H9 (cell line): ENCODE measurements at regions not wholly inside any gene's neighbourhood (a gene's known extent, or its start where the extent isn't known, plus 50 kb on each side); places are given as distances from the start of the nearest gene placed in this dataset.

ENCODE experiments used
- DNase-seq: peaks from one replicate; pipeline ENCODE4 v3.0.0-alpha.2; 2017
- H2AFZ ChIP-seq: one replicate; pipeline ENCODE4 v1.6.1; 2013; ENCODE audit warnings: mild to moderate bottlenecking, low read length, control low read depth, moderate library complexity
- H2AK5ac ChIP-seq: 2 replicates; pipeline ENCODE4 v1.6.1; 2013; ENCODE audit warnings: low read length, control low read depth, mixed read lengths; ENCODE audit not compliant: insufficient read length
- H2BK120ac ChIP-seq: one replicate; pipeline ENCODE4 v1.6.1; 2013; ENCODE audit warnings: low read depth, mild to moderate bottlenecking, low read length, control low read depth, inconsistent platforms; ENCODE audit not compliant: poor library complexity, severe bottlenecking
- H2BK12ac ChIP-seq: 2 replicates; pipeline ENCODE4 v1.6.1; 2013; ENCODE audit warnings: low read length, control low read depth, mixed read lengths, low read depth; ENCODE audit not compliant: insufficient read length
- H2BK15ac ChIP-seq: 2 replicates; pipeline ENCODE4 v1.6.1; 2013; ENCODE audit warnings: low read depth, low read length, control low read depth
- H2BK20ac ChIP-seq: one replicate; pipeline ENCODE4 v1.6.1; 2013; ENCODE audit warnings: low read depth, mild to moderate bottlenecking, low read length, control low read depth, inconsistent platforms; ENCODE audit not compliant: poor library complexity, severe bottlenecking
- H2BK5ac ChIP-seq: 2 replicates; pipeline ENCODE4 v1.6.1; 2013; ENCODE audit warnings: low read length, control low read depth, mixed read lengths; ENCODE audit not compliant: insufficient read length
- H3K14ac ChIP-seq: 2 replicates; pipeline ENCODE4 v1.6.1; 2013; ENCODE audit warnings: low read length, control low read depth; ENCODE audit not compliant: insufficient read depth
- H3K18ac ChIP-seq: 2 replicates; pipeline ENCODE4 v1.6.1; 2013; ENCODE audit warnings: low read depth, mild to moderate bottlenecking, mixed read lengths, low read length, control low read depth; ENCODE audit not compliant: insufficient read length
- H3K23ac ChIP-seq: 2 replicates; pipeline ENCODE4 v1.6.1; 2013; ENCODE audit warnings: low read length, control low read depth, mixed read lengths, low read depth; ENCODE audit not compliant: insufficient read length
- H3K23me2 ChIP-seq: 2 replicates; pipeline ENCODE4 v1.6.1; 2013; ENCODE audit warnings: low read depth, mild to moderate bottlenecking, mixed read lengths, low read length, control low read depth; ENCODE audit not compliant: insufficient read length, poor library complexity, severe bottlenecking
- H3K27ac ChIP-seq: 2 replicates; pipeline ENCODE4 v1.5.1; 2013; ENCODE audit warnings: low read length, control low read depth, mixed read lengths, low read depth; ENCODE audit not compliant: insufficient read length
- H3K27me3 ChIP-seq: 2 replicates; pipeline ENCODE4 v1.6.1; 2013; ENCODE audit warnings: low read length, control low read depth, inconsistent platforms; ENCODE audit not compliant: insufficient read depth
- H3K4ac ChIP-seq: 2 replicates; pipeline ENCODE4 v1.6.1; 2013; ENCODE audit warnings: low read depth, mild to moderate bottlenecking, control low read depth, inconsistent platforms, low read length, moderate library complexity
- H3K4me1 ChIP-seq: 2 replicates; pipeline ENCODE4 v1.6.1; 2013; ENCODE audit warnings: low read length, control low read depth, inconsistent platforms; ENCODE audit not compliant: insufficient read depth
- H3K4me2 ChIP-seq: 2 replicates; pipeline ENCODE4 v1.6.1; 2013; ENCODE audit warnings: low read length, control low read depth, mixed read lengths; ENCODE audit not compliant: insufficient read length, insufficient read depth
- H3K56ac ChIP-seq: 2 replicates; pipeline ENCODE4 v1.6.1; 2013; ENCODE audit warnings: low read depth, mild to moderate bottlenecking, mixed read lengths, low read length, control low read depth; ENCODE audit not compliant: insufficient read length
- H3K79me1 ChIP-seq: 2 replicates; pipeline ENCODE4 v1.6.1; 2013; ENCODE audit warnings: low read depth, mild to moderate bottlenecking, moderate library complexity, low read length, control low read depth, inconsistent platforms; ENCODE audit not compliant: insufficient read depth, poor library complexity, severe bottlenecking
- H3K79me2 ChIP-seq: 2 replicates; pipeline ENCODE4 v1.6.1; 2013; ENCODE audit warnings: low read length, control low read depth, inconsistent platforms; ENCODE audit not compliant: insufficient read depth
- H3K9ac ChIP-seq: 2 replicates; pipeline ENCODE4 v1.6.1; 2013; ENCODE audit warnings: low read length, control low read depth, mixed read lengths; ENCODE audit not compliant: insufficient read length; ENCODE audit errors: extremely low read depth
- H3K9me3 ChIP-seq: one replicate; pipeline ENCODE4 v1.6.1; 2013; ENCODE audit warnings: low read depth, low read length, inconsistent platforms; ENCODE audit not compliant: control insufficient read depth
- H3T11ph ChIP-seq: one replicate; pipeline ENCODE4 v1.6.1; 2013; ENCODE audit warnings: mild to moderate bottlenecking, low read length, control low read depth, inconsistent platforms
- H4K20me1 ChIP-seq: one replicate; pipeline ENCODE4 v1.6.1; 2013; ENCODE audit not compliant: control insufficient read depth, insufficient read length, insufficient read depth
- H4K5ac ChIP-seq: 2 replicates; pipeline ENCODE4 v1.6.1; 2013; ENCODE audit warnings: low read depth, mild to moderate bottlenecking, mixed read lengths, low read length, control low read depth; ENCODE audit not compliant: insufficient read length
- H4K8ac ChIP-seq: replicated peaks from 2 replicates; pipeline ENCODE4 v1.6.1; 2013; ENCODE audit warnings: low read length, control low read depth, mixed read lengths, low read depth; ENCODE audit not compliant: insufficient read length
- H4K91ac ChIP-seq: 2 replicates; pipeline ENCODE4 v1.6.1; 2013; ENCODE audit warnings: low read depth, mild to moderate bottlenecking, moderate library complexity, mixed read lengths, low read length, control low read depth; ENCODE audit not compliant: insufficient read length
- H3K27ac Mint-ChIP-seq, 3 experiments: 2 replicates in 2 of 3; 3 replicates in 1 of 3; pipeline ENCODE4 v1.8.0; 2020 to 2021; ENCODE audit warnings: mixed read lengths in 3 of 3, mild to moderate bottlenecking in 1 of 3, moderate library complexity in 1 of 3
- H3K27me3 Mint-ChIP-seq: 2 replicates; pipeline ENCODE4 v1.8.0; 2021; ENCODE audit warnings: low read depth, mild to moderate bottlenecking, moderate library complexity, mixed read lengths
- H3K36me3 Mint-ChIP-seq, 3 experiments: 2 replicates in 2 of 3; 3 replicates in 1 of 3; pipeline ENCODE4 v1.8.0; 2020 to 2021; ENCODE audit warnings: low read depth in 3 of 3, mixed read lengths in 3 of 3; ENCODE audit not compliant: insufficient read depth in 1 of 3
- H3K4me1 Mint-ChIP-seq, 2 experiments: 2 replicates each; pipeline ENCODE4 v1.8.0; 2020; ENCODE audit warnings: mixed read lengths in 2 of 2
- H3K4me3 Mint-ChIP-seq, 2 experiments: 2 replicates in 1 of 2; 3 replicates in 1 of 2; pipeline ENCODE4 v1.8.0; 2020 to 2021; ENCODE audit warnings: mild to moderate bottlenecking in 2 of 2, mixed read lengths in 2 of 2, moderate library complexity in 1 of 2
- H3K9me3 Mint-ChIP-seq, 2 experiments: 2 replicates in 1 of 2; 3 replicates in 1 of 2; pipeline ENCODE4 v1.8.0; 2020; ENCODE audit warnings: mild to moderate bottlenecking in 2 of 2, mixed read lengths in 2 of 2, moderate library complexity in 1 of 2
- CTCF ChIP-seq: fragments of 200-600 bp; sonication (generic); conservative IDR thresholded peaks from 3 replicates; pipeline ENCODE4 v1.8.0; 2021; ENCODE audit warnings: antibody characterized with exemption, mild to moderate bottlenecking
- WGBS: extraction: QIAGEN DNeasy Blood & Tissue Kit; methylation state at CpG from one replicate; pipeline ENCODE4 v1.1.7; 2013; ENCODE audit warnings: missing lambda C conversion rate, low lambda C conversion rate, mixed read lengths; ENCODE audit not compliant: insufficient read length; ENCODE audit errors: extremely low coverage; 5-methylcytosine and 5-hydroxymethylcytosine counted together

- no peaks in the 10 kb centered on the region for H3K79me1 ChIP-seq
- H2AFZ ChIP-seq, result no peak overlapping the region
- H3K27ac Mint-ChIP-seq, result no peak overlapping the region
- no peak overlapping the region for H3K23ac ChIP-seq
- H2AK5ac ChIP-seq, result no peak overlapping the region
- no peak overlapping the region for H4K8ac ChIP-seq
- no peak overlapping the region for H2BK5ac ChIP-seq
- no peaks in the 10 kb centered on the region for H3K23me2 ChIP-seq
- H3K4me2 ChIP-seq, result no peak overlapping the region
- H3K4me3 Mint-ChIP-seq, result no peak overlapping the region
- H2BK120ac ChIP-seq, result no peak overlapping the region
- H3K9ac ChIP-seq, result no peak overlapping the region
- H3K27me3 ChIP-seq, result no peaks in the 10 kb centered on the region
- H4K20me1 ChIP-seq, result no peaks in the 10 kb centered on the region
- H4K5ac ChIP-seq, result no peak overlapping the region
- peaks cover 25% of the 10 kb centered on the region for H3K27me3 Mint-ChIP-seq
- no peak overlapping the region for H3K14ac ChIP-seq
- H3T11ph ChIP-seq, result no peak overlapping the region
- no peak overlapping the region for H2BK15ac ChIP-seq
- H3K4me1 Mint-ChIP-seq, result peaks cover 17 to 19% of the 10 kb centered on the region in 2 experiments
- WGBS, result no CpG with 5 or more reads among the region's 4 CpGs
- H3K18ac ChIP-seq, result no peak overlapping the region
- no peak overlapping the region for H3K27ac ChIP-seq
- no peaks in the 10 kb centered on the region for H3K36me3 Mint-ChIP-seq
- peaks cover 2% of the 10 kb centered on the region; the same call in 1 of the 2 replicates for H3K4me1 ChIP-seq
- H3K56ac ChIP-seq, result no peak overlapping the region
- H3K9me3 ChIP-seq, result no peaks in the 10 kb centered on the region
- no peaks in the 10 kb centered on the region for H3K9me3 Mint-ChIP-seq
- H2BK12ac ChIP-seq, result no peak overlapping the region
- no peak for DNase-seq
- no peak for TF ChIP-seq CTCF
- H3K4ac ChIP-seq, result no peak overlapping the region
- no peak overlapping the region for H4K91ac ChIP-seq
- H3K79me2 ChIP-seq, result no peaks in the 10 kb centered on the region
- H2BK20ac ChIP-seq, result no peak overlapping the region
Measured at GRCh38 chr5:171681061-171681460, 104.6 kb upstream of the SMIM23 start.
